ENCODE measurements at regions not wholly inside any gene's neighbourhood (a gene's known extent, or its start where the extent isn't known, plus 50 kb on each side); places are given as distances from the start of the nearest gene placed in this dataset.
"Not testable (repeated sequence)": the region's sequence is repeated elsewhere in the genome, so short reads cannot be mapped to it uniquely, and the experiment has no call there.

- TF ChIP-seq GATA1 (IDR thresholded peaks at IDR 0.05; ENCODE audit: low read depth, low read length) (no peak), POLR2A (IDR thresholded peaks at IDR 0.05; ENCODE audit: low read length) (no peak)
Observed at GRCh38 chr13:90016688-90017087, 1330.8 kb upstream of the MIR17HG start.

GRCh38 chr13:90020536-90021070, 1326.9 kb upstream of the MIR17HG start:
- DNase-seq = no peak
- TF ChIP-seq GATA1 (IDR thresholded peaks at IDR 0.05; ENCODE audit: low read depth, low read length) (no peak), POLR2A (IDR thresholded peaks at IDR 0.05; ENCODE audit: low read length) (no peak)

More at GRCh38 chr13:90016688-90017087, 1330.8 kb upstream of the MIR17HG start:
- DNase-seq = no peak

DNA sequence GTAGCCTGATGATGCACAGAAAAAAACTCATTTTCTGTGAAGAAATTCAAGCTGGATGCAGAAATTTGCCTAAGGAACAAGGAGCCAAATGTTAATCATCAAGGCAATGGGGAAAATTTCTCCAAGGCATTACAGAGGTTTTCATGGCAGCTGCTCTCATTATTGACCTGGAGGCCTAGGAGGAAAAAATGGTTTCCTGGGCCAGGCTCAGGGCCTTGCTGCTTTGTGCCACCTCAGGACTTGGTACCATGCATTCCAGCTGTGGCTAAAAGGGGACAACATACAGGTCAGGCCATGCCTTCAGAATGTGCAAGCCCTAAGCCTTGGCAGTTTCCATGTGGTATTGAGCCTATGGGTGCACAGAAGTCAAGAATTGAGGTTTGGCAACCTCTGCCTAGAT, 1320.1 kb upstream of the MIR17HG start:
- no peak for DNase-seq
- TF ChIP-seq GATA1 (IDR thresholded peaks at IDR 0.05; ENCODE audit: low read depth, low read length) = no peak
- no peak for TF ChIP-seq POLR2A (IDR thresholded peaks at IDR 0.05; ENCODE audit: low read length)

GRCh38 chr13:90032313-90032712, 1315.2 kb upstream of the MIR17HG start:
- TF ChIP-seq POLR2A (IDR thresholded peaks at IDR 0.05; ENCODE audit: low read length) (no peak), GATA1 (IDR thresholded peaks at IDR 0.05; ENCODE audit: low read depth, low read length) (no peak)
- DNase-seq = no peak

DNA sequence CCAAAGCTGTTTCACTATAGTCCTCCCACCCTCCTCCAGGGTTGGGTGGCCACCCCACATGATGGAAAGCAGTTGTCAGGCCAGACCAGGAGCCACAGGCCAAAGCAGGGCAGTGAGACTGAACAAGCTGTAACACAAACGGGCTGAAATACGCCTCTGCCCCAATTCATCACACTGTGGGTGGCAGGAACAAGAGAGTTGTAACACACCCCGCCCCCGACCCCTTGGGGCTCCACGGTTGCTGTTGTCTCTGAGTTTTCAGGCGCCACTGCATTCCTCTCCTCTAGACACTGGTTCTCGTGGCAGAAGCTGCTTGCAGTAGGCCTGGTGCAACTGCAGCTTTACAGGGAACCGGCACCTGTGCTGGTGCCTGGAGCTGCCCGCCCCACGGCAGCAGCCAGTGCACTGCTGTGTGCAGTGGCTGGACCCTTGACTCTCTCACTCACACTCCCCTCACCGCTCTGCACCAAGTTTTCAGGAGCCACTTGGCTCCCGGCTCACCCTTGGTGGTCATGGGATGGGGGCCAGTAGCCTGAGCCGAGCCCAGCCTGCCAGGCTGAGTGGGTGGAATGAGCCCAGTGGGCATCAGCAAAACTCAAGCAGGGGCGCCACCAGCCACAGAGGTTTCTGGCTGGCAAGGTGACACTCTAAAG, 1314.5 kb upstream of the MIR17HG start:
- TF ChIP-seq GATA1 (IDR thresholded peaks at IDR 0.05; ENCODE audit: low read depth, low read length) = no peak
- no peak for TF ChIP-seq POLR2A (IDR thresholded peaks at IDR 0.05; ENCODE audit: low read length)
- no peak for DNase-seq

DNA sequence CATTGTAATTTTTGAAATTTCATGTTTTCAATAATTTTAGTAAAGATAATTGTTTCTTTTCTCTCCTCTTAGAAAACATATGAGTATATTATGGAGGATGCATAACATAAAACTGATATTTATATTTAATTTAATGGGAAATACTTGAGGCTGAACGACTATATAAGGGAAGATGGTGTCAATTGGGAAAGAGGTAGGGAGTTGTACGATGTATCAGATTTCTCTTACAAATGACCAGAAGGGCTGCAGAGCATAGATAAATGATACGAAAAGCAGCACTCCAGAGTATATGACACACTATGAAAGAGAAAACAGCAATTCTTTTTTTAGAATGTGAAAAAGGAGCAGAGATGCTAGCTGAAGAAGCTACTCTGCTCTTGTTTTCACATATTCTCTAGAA, 1308.0 kb upstream of the MIR17HG start:
- TF ChIP-seq POLR2A (IDR thresholded peaks at IDR 0.05; ENCODE audit: low read length) = no peak
- no peak for TF ChIP-seq GATA1 (IDR thresholded peaks at IDR 0.05; ENCODE audit: low read depth, low read length)
- no peak for DNase-seq

DNA sequence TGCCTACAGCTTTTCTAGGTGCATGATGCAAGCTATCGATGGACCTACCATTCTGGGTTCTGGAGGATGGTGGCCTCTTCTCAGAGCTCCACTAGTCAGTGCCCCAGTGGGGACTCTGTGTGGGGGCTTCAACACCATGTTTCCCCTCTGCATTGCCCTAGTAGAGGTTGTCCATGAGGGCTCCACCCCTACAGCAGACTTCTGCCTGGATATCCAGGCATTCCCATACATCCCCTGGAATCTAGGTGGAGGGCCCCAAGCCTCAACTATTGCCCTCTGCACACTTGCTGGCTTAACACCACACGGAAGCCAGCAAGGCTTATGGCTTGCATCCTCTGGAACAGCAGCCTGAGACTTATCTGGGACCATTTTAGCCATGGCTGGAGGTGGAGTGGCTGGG, 1299.9 kb upstream of the MIR17HG start:
- TF ChIP-seq POLR2A (IDR thresholded peaks at IDR 0.05; ENCODE audit: low read length) (no peak), GATA1 (IDR thresholded peaks at IDR 0.05; ENCODE audit: low read depth, low read length) (no peak)
- DNase-seq = no peak

GRCh38 chr13:90049989-90050671, 1297.4 kb upstream of the MIR17HG start:
- TF ChIP-seq POLR2A (IDR thresholded peaks at IDR 0.05; ENCODE audit: low read length) = no peak
- no peak for DNase-seq

DNA sequence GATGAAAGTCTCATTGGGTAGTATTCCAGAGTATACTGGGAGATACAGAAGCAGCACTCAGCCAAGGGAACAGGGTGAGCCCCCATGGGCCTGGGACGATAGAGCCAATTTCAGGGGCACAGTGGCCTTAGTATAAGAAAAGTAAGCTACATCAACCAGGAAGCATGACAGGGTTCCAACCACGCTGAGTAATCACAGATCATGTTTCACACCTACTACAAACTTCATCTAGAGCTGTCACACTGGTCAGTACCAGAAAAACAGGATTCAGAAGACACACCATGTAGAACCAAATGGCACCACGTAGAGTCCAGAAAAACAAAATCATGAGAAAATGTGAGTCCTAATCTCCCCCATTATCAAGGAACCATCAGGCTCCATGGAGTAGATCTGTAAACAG, 1292.4 kb upstream of the MIR17HG start:
- DNase-seq = no peak
- TF ChIP-seq POLR2A (IDR thresholded peaks at IDR 0.05; ENCODE audit: low read length) (no peak), GATA1 (IDR thresholded peaks at IDR 0.05; ENCODE audit: low read depth, low read length) (no peak)

DNA sequence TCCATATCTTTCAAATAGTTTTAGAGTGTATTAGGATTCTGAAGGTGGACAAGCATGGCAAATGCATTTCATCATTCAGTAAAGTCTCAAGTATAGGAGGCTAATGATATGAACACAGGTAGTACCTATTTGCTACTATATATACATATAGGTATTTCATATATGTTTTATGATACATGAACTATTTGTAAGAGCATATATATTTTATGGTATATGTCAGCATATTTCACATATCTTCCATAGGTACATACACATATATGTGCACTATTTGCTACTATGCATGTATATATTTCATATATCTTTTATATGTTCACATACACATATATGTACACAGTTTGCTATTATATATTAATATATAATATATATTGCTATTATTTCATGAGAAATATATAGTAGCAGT, 1291.7 kb upstream of the MIR17HG start:
- DNase-seq = no peak
- TF ChIP-seq GATA1 (IDR thresholded peaks at IDR 0.05; ENCODE audit: low read depth, low read length) (no peak), POLR2A (IDR thresholded peaks at IDR 0.05; ENCODE audit: low read length) (no peak)

DNA sequence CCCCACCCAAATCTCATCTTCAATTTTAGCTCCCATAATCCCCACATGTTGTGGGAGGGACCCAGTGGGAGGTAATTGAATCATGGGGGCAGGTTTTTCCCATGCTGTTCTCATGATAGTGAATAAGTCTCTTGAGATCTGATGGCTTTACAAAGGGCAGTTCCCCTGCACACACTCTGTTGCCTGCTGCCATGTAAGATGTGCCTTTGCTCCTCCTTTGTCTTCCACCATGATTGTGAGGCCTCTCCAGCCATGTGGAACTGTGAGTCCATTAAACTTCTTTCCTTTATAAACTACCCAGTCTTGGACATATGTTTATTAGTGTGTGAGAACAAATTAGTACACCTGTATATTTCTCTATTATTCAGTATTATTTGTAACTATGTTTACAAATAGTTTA, 1283.3 kb upstream of the MIR17HG start:
- not testable (repeated sequence) for DNase-seq

DNA sequence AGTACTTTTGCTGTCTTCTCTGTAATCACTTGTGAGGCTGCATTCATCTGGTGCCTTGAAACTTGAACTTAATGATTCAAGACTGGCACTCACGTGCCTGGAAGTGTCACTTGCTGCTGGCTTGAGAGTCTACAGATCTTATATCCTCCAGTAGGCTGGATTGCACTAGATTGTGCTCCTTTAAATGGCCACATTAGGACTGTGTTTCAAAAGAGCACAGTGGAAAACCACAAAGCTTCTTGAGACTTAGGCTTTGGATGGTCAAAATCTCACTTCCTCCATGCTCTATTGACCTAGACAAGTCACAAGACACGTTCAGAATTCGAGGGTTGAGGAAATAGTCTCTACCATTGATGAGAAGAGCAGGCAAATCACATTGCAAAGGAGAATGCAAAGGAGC, 1278.8 kb upstream of the MIR17HG start:
- TF ChIP-seq GATA1 (IDR thresholded peaks at IDR 0.05; ENCODE audit: low read depth, low read length) (no peak), POLR2A (IDR thresholded peaks at IDR 0.05; ENCODE audit: low read length) (no peak)
- DNase-seq = no peak

DNA sequence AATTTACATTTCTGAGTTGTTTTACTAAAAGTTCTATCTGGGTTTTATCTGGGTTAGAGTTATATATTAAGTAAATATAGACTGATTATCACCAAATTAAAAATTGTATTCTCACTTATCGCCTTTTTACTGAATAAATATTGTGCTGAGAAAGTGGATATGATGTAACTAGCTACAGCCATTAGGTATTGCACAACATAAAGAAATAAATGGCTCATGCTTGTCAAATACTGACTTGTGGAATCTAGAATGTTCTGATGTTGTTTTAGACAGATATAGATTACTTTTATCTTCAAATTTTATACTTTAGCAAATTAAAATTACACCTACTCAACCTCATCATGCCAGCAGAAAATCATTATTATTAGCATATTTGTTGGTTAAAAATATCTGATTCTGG, 1277.1 kb upstream of the MIR17HG start:
- TF ChIP-seq POLR2A (IDR thresholded peaks at IDR 0.05; ENCODE audit: low read length) (no peak), GATA1 (IDR thresholded peaks at IDR 0.05; ENCODE audit: low read depth, low read length) (no peak)
- no peak for DNase-seq

GRCh38 chr13:90070837-90071525, 1276.5 kb upstream of the MIR17HG start:
- TF ChIP-seq POLR2A (IDR thresholded peaks at IDR 0.05; ENCODE audit: low read length) (no peak), GATA1 (IDR thresholded peaks at IDR 0.05; ENCODE audit: low read depth, low read length) (no peak)
- DNase-seq = no peak

Measured in erythroblast (primary cell).